Endothelial cell of umbilical vein (primary cell): ENCODE measurements at regions not wholly inside any gene's neighbourhood (a gene's known extent, or its start where the extent isn't known, plus 50 kb on each side); places are given as distances from the start of the nearest gene placed in this dataset.

ENCODE experiments used
- JUN ChIP-seq: IDR thresholded peaks from 2 replicates; pipeline ENCODE4 v1.6.1; 2011; ENCODE audit warnings: borderline replicate concordance, low read depth; ENCODE audit not compliant: insufficient read length, insufficient read depth
- TF ChIP-seq, protein P1 (sequence below), 2 donors: IDR thresholded peaks; 1 replicate in 1 of 2; 2 replicates in 1 of 2; pipeline ENCODE4 v1.5.1; 2011; ENCODE audit warnings: low read length in 2 of 2, mild to moderate bottlenecking in 2 of 2, moderate library complexity in 2 of 2, control low read depth in 1 of 2, inconsistent platforms in 1 of 2, low read depth in 1 of 2; ENCODE audit not compliant: insufficient read depth in 1 of 2; ENCODE audit errors: extremely low read depth in 1 of 2
- TF ChIP-seq, protein P2 (sequence below): IDR thresholded peaks from 2 replicates; pipeline ENCODE4 v1.6.1; 2011; ENCODE audit not compliant: insufficient read depth, insufficient read length

DNA sequence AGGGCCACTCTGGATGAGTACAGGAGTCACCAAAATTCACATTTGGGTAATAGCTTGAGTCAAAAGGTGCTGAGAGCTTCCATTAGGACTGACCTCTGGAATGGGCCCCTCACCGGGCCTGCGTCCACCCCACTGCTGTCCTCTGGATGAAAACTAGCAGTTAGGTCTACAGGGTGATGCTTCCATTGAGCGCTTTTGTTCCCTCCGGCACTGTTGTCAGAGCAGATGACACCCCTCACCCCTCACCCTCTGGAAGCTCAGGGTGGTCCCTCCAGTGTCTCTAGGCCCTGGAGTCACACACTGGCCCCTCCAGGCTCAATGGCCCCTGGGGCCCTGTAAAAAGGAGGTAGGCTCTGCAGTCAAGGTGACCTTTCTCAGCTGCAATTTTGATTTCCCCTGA lies 187.8 kb upstream of the GPR12 start:
- TF ChIP-seq, protein P1, sequence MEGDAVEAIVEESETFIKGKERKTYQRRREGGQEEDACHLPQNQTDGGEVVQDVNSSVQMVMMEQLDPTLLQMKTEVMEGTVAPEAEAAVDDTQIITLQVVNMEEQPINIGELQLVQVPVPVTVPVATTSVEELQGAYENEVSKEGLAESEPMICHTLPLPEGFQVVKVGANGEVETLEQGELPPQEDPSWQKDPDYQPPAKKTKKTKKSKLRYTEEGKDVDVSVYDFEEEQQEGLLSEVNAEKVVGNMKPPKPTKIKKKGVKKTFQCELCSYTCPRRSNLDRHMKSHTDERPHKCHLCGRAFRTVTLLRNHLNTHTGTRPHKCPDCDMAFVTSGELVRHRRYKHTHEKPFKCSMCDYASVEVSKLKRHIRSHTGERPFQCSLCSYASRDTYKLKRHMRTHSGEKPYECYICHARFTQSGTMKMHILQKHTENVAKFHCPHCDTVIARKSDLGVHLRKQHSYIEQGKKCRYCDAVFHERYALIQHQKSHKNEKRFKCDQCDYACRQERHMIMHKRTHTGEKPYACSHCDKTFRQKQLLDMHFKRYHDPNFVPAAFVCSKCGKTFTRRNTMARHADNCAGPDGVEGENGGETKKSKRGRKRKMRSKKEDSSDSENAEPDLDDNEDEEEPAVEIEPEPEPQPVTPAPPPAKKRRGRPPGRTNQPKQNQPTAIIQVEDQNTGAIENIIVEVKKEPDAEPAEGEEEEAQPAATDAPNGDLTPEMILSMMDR (IDR thresholded peaks at IDR 0.05; ENCODE audit: extremely low read depth in 1 of 2, insufficient read depth in 1 of 2, low read depth in 1 of 2, low read length in 2 of 2): no peak
- TF ChIP-seq, protein P2, sequence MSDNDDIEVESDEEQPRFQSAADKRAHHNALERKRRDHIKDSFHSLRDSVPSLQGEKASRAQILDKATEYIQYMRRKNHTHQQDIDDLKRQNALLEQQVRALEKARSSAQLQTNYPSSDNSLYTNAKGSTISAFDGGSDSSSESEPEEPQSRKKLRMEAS: no peak
- no peak for TF ChIP-seq JUN
